ENCODE measurements at regions not wholly inside any gene's neighbourhood (a gene's known extent, or its start where the extent isn't known, plus 50 kb on each side); places are given as distances from the start of the nearest gene placed in this dataset.
A peak's percentile ranks its signal among the peaks of the same experiment; 100 is the strongest.

GRCh38 chrX:805103-805670 lies 174.6 kb downstream of the SHOX start:
- no peaks in the 10 kb centered on the region; the same call in 2 of the 3 replicates for H3K9me3 ChIP-seq
- WGBS (ENCODE audit: missing lambda C conversion rate): 28% methylated on average over 16 of the region's 16 CpGs
- no peak overlapping the region for H3K4me2 ChIP-seq
- H3K4me1 ChIP-seq: no peaks in the 10 kb centered on the region
- ChIA-PET POLR2A (no interaction called here), CTCF (no interaction called here)
- no peak overlapping the region for H3K27ac ChIP-seq
- peak; percentile 61; the same call in 1 of the 2 replicates for TF ChIP-seq RNF2 (IDR thresholded peaks at IDR 0.05; ENCODE audit: borderline replicate concordance, low read depth)
- TF ChIP-seq CHD4 (IDR thresholded peaks at IDR 0.05; ENCODE audit: borderline replicate concordance): no peak
- ATAC-seq (no peak), FAIRE-seq (no peak), DNase-seq (ENCODE audit: low read depth in 1 of 2, low spot score in 1 of 2) (no peak)
- no peak overlapping the region for H3K4me3 ChIP-seq

GRCh38 chrX:802846-803245 lies 172.3 kb downstream of the SHOX start:
- CTCF ChIA-PET: no interaction called here
- TF ChIP-seq MAFK (IDR thresholded peaks at IDR 0.05; ENCODE audit: partially characterized antibody): no peak
- TF ChIP-seq ATOH8 (CRISPR knock-in tag; IDR thresholded peaks at IDR 0.05; ENCODE audit: low read depth): no peak
- no peak for TF ChIP-seq BHLHE40 (IDR thresholded peaks at IDR 0.05; ENCODE audit: low read depth, low read length)
- no peak for TF ChIP-seq FOSB (CRISPR knock-in tag; IDR thresholded peaks at IDR 0.05)
- no peak for TF ChIP-seq JUN (IDR thresholded peaks at IDR 0.05)
- no peak for TF ChIP-seq MAX (IDR thresholded peaks at IDR 0.05)
- no peak for TF ChIP-seq TP53 (CRISPR knock-in tag; IDR thresholded peaks at IDR 0.05)
- FAIRE-seq: no peak

GRCh38 chrX:799808-800207 lies 169.2 kb downstream of the SHOX start:
- ChIA-PET POLR2A (no interaction called here), CTCF (no interaction called here)
- ATAC-seq: no peak
- no peaks in the 10 kb centered on the region for H3K9me3 ChIP-seq
- no peak overlapping the region for H3K27ac ChIP-seq
- no peak overlapping the region for H3K4me2 ChIP-seq
- WGBS (ENCODE audit: missing lambda C conversion rate): 56% methylated on average over 3 of the region's 3 CpGs
- no peaks in the 10 kb centered on the region for H3K4me1 ChIP-seq
- TF ChIP-seq HDAC2 (IDR thresholded peaks at IDR 0.05) (no peak), FOSL2 (IDR thresholded peaks at IDR 0.05) (no peak), FOSL2 (CRISPR knock-in tag; IDR thresholded peaks at IDR 0.05) (no peak), HMGXB4 (CRISPR knock-in tag; IDR thresholded peaks at IDR 0.05; ENCODE audit: borderline replicate concordance) (no peak), CTCF (IDR thresholded peaks at IDR 0.05) (no peak), BCL3 (IDR thresholded peaks at IDR 0.05) (no peak), MAFK (IDR thresholded peaks at IDR 0.05; ENCODE audit: partially characterized antibody) (no peak), ESRRA (IDR thresholded peaks at IDR 0.05; ENCODE audit: borderline replicate concordance, low read length) (no peak), ZC3H11A (IDR thresholded peaks at IDR 0.05) (no peak), ZSCAN20 (CRISPR knock-in tag; IDR thresholded peaks at IDR 0.05) (no peak), ZNF302 (CRISPR knock-in tag; IDR thresholded peaks at IDR 0.05) (no peak), ZFP36 (IDR thresholded peaks at IDR 0.05; ENCODE audit: borderline replicate concordance, partially characterized antibody) (no peak)
- H3K4me3 ChIP-seq: no peak overlapping the region
- FAIRE-seq: no peak
- no peak for DNase-seq (ENCODE audit: low read depth in 1 of 2, low spot score in 1 of 2)

More at GRCh38 chrX:802846-803245, 172.3 kb downstream of the SHOX start:
- H3K27ac ChIP-seq: no peak overlapping the region
- ATAC-seq (no peak), DNase-seq (ENCODE audit: low read depth in 1 of 2, low spot score in 1 of 2) (no peak)
- H3K4me2 ChIP-seq: no peak overlapping the region
- no peaks in the 10 kb centered on the region for H3K9me3 ChIP-seq
- 42% methylated on average over 6 of the region's 6 CpGs for WGBS (ENCODE audit: missing lambda C conversion rate)
- no peak overlapping the region for H3K4me3 ChIP-seq
- H3K4me1 ChIP-seq: no peaks in the 10 kb centered on the region
- POLR2A ChIA-PET: no interaction called here
